ENCODE measurements at regions not wholly inside any gene's neighbourhood (a gene's known extent, or its start where the extent isn't known, plus 50 kb on each side); places are given as distances from the start of the nearest gene placed in this dataset.

- no peak for TF ChIP-seq EZH2 (IDR thresholded peaks at IDR 0.05; ENCODE audit: low read depth, unreplicated experiment)
- TF ChIP-seq CTCF (conservative IDR thresholded peaks at IDR 0.05; ENCODE audit: low read depth in 2 of 2): no peak
- TF ChIP-seq POLR2AphosphoS5 (IDR thresholded peaks at IDR 0.05; ENCODE audit: low read depth): no peak
- no peak for TF ChIP-seq ZNF331 (CRISPR knock-in tag; IDR thresholded peaks at IDR 0.05; ENCODE audit: low read depth)
- TF ChIP-seq EZH2phosphoT487 (IDR thresholded peaks at IDR 0.05; ENCODE audit: unreplicated experiment): no peak
- no peak for TF ChIP-seq NANOG (IDR thresholded peaks at IDR 0.05; ENCODE audit: borderline replicate concordance)
- no peak for TF ChIP-seq ZNF114 (CRISPR knock-in tag; IDR thresholded peaks at IDR 0.05)
- no peak for TF ChIP-seq CREB1 (CRISPR knock-in tag; IDR thresholded peaks at IDR 0.05; ENCODE audit: low read depth)
- TF ChIP-seq REST (IDR thresholded peaks at IDR 0.05; ENCODE audit: unreplicated experiment): no peak
- no peak for TF ChIP-seq STAT1 (IDR thresholded peaks at IDR 0.05; ENCODE audit: unreplicated experiment)
- TF ChIP-seq ZNF462 (CRISPR knock-in tag; IDR thresholded peaks at IDR 0.05): no peak
- no peak for TF ChIP-seq JUNB (IDR thresholded peaks at IDR 0.05; ENCODE audit: unreplicated experiment)
These were observed 184.1 kb downstream of the FLRT2 start for GRCh38 chr14:85714069-85714468.

All from GM23338 (cell line).